ENCODE measurements at regions not wholly inside any gene's neighbourhood (a gene's known extent, or its start where the extent isn't known, plus 50 kb on each side); places are given as distances from the start of the nearest gene placed in this dataset.
"Not testable (repeated sequence)": the region's sequence is repeated elsewhere in the genome, so short reads cannot be mapped to it uniquely, and the experiment has no call there.

DNA sequence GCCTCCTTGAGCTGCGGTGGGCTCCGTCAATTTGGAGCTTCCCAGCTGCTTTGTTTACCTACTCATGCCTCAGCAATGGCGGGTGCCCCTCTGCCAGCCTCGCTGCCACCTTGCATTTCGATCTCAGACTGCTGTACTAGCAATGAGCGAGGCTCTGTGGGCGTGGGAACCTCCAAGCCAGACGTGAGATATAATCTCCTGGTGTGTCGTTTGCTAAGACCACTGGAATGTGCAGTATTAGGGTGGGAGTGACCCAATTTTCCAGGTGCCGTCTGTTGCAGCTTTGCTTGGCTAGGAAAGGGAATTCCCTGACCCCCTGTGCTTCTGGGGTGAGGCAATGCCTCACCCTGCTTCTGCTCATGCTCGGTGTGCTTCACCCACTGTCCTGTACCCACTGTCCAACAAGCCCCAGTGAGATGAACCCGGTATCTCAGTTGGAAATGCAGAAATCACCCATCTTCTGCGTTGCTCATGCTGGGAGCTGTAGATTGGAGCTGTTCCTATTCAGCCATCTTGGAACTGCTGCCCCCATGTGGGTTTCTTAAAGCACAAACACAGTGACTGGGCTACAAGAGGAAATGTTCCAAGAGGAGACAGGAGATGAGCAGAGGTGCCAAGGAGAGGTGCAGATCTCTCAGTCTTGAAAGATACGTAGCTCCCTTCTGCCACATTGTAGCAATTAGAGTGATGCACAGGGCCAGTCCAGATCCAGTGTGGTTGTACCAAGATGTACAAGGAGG, 193.0 kb upstream of the IGFBP7 start:
- no peak for DNase-seq

DNA sequence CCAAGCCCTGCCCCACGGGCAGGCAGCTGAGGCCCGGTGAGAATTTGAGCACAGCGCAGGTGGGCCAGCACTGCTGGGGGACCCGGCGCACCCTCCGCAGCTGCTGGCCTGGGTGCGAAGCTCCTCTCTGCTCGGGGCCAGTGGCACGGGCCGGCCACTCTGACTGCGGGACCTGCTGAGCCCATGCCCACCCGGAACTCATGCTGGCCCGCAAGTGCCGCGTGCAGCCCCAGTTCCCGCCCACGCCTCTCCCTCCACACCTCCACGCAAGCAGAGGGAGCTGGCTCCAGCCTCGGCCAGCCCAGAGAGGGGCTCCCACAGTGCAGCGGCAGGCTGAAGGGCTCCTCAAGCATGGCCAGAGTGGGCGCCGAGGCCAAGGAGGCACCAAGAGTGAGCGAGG, 190.1 kb upstream of the IGFBP7 start:
- not testable (repeated sequence) for DNase-seq

DNA sequence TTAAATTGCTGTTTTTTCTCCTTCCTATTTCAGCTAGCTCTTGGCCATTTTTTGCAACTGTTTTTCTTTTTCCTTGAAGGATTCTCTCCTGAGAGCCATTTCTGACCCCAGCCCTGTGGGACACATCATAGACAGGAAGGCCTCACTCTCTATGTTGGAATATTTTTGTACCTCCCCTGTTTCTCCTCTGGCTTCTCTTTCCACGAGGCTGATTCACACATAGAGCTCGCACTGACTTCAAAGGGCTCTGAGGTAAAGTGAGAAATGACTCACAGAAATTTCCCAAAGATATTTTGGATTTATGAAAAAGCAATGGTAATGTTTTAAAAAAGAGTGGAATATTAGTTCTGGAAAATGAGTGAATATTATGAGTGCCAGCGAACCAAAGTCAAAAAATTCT, 181.7 kb upstream of the IGFBP7 start:
- no peak for DNase-seq

DNA sequence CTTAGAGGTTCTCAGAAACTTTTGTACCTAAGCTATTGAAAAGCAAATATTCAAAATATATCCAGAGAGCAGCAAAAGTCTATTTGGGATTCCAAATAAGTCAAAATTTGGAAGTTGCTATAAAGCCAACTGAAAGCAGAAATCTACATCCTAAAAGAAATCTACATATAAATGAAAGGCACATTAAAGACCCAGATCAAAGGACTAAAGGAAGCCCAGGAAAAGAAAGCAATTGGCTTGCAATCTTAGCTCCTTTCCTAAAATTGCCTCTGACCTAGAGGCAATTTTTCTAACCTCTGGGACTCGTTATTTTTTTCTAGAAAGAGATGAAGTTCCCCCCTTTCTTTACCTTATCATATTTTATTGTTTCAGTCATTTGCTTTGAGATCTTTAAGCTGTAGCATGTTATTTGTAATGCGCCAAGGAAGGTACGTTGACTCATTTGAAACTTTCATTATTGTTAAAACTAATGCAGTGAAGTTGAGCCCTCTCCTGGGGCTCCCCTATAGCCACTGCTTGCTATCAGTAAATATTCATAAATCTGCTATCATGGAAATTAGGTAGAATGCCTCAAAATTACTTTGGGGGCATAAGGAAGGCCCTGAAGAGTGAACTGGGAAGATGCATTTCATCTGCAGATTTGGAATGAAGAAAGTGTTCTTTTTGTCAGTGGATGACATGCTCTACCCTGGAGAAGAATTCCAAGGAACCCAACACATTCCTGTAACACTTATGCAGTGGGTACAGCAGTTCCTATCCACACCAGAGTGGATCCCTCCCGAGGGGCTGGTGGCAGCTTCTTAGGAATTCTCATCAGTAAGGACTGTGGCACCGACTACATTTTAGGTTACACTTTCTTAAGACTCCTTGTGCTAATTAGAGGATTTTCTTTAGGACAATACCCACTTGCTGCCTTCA, 177.8 kb upstream of the IGFBP7 start:
- no peak for DNase-seq

DNA sequence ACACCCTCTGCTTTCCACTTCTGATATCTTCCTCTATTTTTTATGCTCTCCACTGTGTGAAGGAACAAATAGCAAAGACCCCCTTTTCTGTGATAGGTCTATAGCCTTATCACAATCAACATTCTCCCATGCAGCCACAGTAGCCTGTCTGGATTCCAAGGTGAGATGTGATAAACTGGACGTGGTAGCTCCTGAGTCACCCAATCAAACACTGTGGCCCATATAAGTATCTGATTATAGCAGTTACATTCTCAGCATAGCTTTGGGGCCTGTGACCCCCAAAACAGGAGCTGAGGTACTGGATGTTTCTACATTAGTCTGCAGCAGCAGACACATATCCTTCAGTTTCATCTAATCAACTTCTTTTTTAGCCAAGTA, 172.7 kb upstream of the IGFBP7 start:
- no peak for DNase-seq

DNA sequence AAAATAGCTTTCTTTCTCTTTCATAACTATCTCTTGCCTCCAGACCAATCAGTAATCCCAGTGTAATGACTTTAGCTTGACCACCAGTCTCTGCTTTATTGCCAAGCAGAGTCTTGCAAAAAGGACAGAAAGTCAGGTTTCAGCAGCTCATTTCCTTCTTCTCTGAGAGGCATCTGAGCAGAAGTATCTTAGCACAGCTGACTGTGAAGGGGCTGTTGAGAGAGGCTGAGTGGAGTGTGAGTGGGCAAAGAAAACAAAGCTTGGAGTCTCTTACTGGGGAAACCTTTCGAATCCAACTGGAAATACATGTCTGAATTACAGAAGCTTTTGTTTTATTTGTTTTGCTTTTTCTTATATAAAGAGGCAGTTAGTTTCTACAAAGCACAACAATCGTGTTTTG, 170.3 kb upstream of the IGFBP7 start:
- no peak for DNase-seq

DNA sequence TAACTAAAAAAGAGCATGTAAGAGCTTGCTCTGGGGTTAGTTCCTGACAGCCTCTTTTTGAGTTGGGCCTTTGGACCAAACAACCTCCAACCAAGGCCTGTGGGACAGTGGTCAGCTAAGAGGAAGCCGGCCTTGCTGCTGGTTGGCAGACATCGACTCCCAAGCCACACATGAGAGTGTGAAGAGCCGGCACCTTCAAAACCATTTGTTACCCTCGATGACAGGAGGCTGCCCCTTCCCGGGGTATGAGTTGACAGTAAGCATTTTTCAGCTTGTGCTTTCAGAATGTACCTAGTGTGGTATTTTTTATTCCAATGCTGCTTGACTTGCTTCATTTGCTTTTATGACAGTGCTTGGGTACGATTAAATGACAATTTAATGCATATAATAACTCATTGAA, 168.6 kb upstream of the IGFBP7 start:
- no peak for DNase-seq

DNA sequence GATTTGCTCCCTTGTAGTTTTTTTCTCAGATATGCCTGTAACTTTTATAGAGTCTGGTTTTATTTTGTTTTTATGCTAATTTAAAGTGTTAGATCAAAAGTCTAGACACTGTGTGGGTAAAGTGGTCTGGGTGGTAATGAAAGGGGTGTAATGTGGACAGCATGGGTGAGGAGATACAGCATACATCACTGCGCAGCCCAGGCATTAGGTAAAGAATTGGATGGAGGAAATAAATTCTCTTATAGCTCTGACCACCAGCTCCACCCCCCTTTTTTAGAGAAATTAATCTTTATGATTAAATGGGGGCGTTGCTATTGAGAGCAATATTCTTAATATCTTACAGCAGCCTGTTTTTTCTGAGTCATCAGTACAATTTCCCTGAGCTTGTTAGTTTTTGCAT, 163.9 kb upstream of the IGFBP7 start:
- no peak for DNase-seq

DNA sequence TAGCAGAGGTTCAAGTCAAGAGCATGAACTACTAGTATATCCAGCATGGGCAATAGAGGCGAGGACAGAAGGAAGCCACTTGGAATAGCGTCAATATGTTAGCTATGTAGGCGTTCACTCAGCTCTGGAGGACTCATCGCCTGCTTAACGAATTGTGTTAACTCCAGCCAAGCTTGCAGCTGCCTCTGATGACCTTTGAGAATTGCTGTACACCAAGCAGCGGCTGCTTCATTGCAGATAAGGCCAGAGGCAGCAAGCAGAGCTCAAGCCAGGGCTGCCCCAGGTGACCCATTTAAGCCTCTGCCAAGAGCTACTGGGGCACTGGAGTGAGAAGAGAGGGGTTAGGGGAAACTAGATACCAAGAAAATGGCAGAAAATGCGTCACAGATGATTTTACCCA, 160.2 kb upstream of the IGFBP7 start:
- no peak for DNase-seq

DNA sequence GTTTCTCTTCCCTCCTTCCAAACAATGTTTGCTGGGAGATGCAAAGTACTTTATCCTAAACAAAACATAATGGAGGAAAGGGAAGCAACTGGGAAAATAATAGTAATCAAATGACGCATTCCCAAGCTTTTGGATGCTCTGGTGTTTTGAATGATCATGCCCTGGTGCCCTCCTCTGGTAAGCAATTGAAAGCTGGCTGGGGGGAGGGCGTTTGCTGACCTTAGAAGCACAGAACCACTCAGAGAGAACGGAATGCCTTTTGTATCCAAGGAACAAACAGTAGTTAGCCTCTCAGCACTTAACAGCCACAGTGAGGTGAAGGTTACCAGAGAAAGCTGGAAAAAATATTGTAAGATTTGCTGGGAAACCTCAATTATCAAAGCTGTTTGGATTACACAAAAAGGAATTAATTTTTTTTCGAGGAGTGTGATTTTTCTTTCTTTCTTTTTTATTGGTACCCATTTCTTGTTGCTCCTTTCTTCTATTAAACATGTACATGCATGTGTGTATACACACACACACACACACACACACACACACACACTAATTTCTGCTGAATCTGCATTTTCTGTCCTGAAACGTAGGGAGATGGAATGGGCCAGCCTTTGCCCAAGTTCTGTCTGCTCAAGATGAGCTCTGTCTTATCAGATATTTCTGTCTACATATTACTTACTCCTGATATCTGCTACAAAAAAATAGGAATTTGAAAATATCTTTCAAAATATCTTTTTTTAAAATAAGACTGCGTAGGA, 155.8 kb upstream of the IGFBP7 start:
- DNase-seq = no peak

DNA sequence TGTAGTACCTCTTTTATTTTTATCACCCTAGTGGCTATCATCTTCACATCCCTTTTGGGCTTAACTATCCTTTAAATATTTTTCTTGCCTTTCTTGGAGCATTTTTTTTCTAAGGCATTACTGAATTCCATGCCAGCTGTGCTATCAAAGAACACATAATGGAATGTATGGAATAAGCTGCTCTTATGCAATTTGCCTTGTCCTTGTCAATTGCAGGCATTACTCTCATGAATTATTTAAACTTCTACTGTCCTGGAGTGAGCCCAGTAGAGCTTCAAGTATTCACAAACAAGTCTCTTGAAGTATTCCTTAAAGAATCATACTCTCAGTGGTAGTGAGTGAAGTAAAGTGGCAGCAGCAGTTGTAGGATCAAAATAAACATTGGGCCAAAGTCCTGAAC, 144.6 kb upstream of the IGFBP7 start:
- DNase-seq = no peak

DNA sequence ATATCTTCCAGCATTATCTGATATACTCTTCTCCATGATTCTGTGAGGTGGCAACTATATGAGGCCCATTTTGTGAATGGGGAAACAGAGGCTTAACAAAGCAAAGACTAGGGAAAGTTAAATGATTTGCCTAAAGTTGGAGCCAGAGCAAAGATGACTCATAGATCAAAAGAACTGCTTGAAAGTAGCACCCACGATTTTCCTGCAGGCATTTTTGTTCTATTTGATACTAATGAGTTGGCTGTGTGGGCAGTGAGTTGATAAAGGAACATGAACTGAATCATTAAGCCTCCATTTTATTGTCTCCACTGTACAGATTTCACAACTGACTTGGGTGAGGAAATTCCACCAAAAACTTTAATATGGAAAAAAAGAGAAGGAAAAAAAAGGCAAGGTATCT, 138.9 kb upstream of the IGFBP7 start:
- no peak for DNase-seq

DNA sequence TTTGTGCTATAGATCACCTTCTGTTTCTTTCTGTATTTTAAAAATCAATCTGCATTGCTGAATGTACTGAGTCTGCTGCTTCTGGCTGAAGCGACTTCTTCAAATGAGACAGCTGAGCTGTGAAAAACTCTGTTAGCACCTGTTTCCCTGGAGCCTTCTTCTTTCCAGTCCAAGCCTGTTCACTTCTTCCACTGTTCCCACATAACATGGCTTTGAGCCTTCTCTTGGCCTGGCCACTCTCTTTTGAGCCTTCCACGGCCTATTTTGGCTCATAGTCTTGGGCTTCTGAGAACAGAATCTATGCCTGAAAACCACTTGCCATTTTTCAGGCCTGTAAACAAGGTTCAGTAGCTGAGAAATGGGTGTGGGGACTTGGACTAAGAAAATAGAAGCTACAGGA, 132.9 kb upstream of the IGFBP7 start:
- DNase-seq = no peak

DNA sequence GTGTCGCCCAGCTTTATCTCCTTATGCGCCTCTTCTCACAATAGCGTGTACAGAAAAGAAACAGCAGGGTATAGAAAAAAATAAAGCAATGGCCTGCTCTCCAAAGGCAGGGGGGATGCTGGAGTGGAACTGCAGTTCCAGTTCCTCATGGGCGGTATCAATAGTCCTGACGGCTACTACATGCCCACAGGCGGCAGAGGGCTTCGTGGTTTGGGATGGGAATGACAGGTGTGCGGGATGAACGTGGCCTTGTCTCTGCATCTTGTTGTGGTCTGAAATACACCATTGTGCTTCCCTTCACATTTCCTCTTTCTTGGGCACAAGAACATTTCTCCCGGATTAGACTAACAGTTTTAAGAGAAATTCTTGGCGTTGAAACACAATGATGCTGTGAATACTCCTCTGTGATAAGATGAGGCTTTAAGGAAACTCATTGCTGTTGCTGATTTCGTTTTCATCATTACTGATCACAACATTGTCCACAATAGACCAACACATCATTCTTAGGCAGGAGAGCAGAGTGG, 124.1 kb upstream of the IGFBP7 start:
- no peak for DNase-seq

DNA sequence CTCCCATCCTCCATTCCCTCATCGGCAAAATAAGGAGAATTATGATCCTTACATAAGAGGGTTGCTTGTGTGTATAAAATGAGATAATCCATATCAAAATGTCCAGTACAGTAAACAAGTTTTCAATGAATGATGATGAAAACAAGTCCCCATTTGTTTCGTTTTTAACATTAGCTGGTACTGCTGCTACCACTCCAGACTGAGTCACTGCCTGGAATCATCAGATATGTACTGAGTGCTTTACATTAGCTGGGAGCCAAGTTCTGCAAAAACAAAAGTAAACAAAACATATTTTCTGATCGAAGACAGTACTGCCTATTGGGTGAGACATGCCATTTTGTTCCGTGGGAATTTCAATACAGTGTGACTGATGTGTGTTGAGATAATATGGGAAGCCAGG, 123.2 kb upstream of the IGFBP7 start:
- no peak for DNase-seq

DNA sequence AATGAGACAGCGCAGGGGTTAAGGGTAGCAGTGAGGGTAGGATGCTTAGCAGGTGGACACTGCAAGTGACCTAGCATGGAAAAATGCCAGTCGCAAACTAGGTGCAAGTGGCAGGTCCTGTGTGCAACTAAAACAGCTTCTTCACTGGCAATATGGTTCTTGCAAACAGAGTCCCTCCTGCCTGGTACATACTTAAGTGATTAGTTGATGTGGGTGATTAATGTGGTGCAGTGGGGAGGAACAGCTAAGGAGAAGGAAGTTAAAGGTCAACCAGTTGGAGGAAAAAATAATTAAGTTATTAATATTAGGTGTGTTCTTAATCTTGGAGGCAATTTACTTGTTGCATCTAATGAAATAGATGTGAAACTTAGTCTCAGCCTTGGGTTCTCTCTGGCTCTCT, 121.6 kb upstream of the IGFBP7 start:
- DNase-seq = no peak

DNA sequence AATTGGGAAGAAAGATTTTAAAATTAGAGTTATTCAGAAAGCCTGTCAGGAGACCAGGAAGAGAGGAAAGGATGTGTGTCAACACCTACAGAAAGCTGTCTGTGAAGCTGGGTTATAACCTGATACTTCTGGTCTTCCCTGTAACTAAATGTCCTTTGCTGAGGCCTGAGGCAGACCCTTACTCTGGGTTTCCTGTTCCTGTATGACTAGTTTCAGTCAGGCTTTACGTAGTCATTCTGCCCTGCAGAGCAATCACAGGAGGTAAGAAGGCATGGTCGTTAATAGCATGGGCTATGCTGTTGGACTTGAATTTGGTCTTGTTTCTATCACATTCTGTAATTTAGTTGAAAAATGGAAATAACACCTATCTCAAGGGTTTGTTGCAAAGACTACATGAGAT, 110.5 kb upstream of the IGFBP7 start:
- no peak for DNase-seq

DNA sequence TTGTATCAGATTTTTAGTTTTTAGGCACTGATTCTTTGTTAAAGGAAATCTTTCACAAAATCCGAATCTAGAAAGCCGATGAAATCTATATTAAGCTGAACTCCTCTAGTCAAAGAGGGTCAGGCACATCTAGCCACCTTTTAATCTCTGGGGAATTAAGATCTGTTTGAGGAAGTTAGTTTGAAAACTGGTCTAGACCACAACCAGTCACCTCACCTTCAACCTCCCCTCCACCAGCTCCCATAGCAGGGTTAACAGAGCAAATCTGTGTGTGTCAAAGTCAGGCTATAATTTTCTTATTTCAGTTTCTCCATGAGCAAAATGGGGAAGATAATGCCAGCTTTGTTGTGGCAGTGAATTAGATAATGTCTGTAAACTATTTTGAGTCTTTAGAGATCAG, 110.0 kb upstream of the IGFBP7 start:
- DNase-seq = no peak

DNA sequence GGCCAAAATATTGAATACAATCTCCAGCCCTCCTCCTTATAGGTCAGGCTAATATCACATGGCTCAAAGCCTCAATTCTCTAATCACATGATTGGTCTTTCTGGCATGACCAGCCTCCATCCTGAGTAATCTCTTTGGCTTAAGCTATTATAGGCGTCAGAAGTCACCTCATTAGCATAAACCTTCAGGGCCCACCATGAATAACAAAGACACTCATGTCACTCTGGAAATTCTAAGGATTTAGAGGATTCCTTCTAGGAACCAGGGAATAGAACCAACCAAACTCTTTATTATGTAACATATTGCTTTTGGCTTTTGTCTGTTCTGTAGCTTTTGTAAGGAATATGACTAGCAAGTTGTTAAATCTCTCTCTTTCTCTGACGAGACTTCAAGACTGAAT, 109.2 kb upstream of the IGFBP7 start:
- DNase-seq = no peak

DNA sequence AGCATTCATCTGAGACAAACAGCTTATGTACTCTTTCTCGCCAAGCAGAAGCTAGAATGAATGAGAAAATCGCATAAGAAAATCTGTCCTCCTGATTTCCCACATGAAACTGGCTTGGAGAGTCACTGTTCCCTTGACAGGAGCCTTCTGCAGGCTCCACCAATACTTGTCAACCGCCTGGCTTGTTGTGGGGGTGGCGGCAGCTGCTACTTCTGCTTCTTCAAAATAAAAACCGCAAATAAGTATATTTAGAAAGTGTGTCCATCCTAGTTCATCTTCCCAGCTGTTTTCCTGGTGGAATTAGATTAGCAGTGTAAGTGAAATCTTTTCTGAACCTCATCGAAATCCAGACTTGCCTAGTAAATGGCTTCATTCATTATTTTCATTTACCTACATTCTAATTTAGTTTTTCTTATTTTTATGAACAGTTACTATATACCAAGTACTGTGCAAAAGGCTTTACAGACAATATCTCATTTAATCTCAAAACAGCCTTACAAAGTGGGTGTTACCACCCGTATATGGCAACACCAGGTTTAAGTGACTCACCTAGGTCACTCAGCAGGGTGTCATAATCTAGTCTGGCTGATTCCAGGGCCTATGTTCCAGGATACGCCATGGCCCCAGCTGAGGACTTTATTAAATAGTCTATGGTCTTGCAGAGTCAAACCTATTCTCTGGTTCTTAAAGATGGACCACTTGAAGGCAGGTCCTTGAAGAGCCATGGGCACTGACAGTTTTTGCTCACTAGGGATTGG, 104.6 kb upstream of the IGFBP7 start:
- no peak for DNase-seq

DNA sequence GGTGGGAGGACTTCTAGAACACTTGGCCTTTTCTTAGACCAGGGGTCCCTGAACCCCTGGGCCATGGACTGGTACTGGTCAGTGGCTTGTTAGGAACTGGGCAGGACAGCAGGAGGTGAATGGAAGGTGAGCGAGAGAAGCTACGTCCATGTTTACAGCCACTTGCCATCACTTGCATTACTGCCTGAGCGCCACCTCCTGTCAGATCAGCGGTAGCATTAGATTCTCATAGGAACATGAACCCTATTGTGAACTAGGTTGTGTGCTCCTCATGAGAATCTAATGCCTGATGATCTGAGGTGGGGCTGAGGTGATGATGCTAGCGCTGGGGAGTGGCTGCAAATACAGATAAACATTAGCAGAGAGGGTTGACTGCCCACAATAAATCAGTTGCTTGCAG, 100.9 kb upstream of the IGFBP7 start:
- DNase-seq = no peak

DNA sequence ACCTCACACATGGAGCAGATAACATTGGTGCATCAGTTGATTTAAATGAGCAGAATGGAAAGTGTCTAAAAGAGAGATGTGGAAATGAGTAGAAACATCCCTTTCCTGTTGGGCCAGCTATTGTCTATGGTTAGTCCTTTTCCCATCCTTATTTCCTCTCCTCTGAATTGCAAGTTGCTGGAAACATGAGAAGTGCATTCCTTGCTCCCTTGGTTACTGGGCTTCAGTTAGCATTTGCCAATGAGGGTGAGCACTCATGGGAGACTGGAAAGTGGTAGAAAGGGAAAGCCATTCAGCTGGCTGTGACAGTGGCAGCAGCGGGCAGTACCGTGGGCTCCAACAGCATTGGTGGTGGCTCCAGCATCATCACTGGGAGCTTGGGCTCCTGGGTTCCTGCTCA, 96.0 kb upstream of the IGFBP7 start:
- DNase-seq = no peak

DNA sequence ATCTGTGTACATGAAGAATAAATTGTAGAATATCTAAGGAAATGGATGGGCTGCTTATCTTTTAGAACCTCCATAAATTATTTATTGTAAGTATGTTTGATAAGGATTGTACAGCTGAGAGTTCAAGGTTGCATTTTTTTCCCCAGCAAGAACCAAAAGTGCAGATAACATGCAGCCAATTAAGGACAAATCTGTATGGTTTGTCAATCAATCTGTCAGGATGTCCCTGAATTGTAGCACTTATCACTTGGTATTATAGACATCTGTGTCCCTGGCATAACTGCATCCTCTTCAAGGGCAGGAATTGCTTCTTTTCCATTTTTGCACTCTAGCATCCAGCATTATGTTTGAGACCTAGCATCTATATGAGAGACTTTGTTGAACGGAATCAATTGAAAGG, 95.4 kb upstream of the IGFBP7 start:
- no peak for DNase-seq

All from T-helper 9 cell (primary cell).